ENCODE measurements at regions not wholly inside any gene's neighbourhood (a gene's known extent, or its start where the extent isn't known, plus 50 kb on each side); places are given as distances from the start of the nearest gene placed in this dataset.

- H3K27me3 Mint-ChIP-seq, result no peaks in the 10 kb centered on the region
- Histone ChIP-seq H3K4me1 (ENCODE audit: insufficient read depth, low read length) (peaks cover 55% of the 10 kb centered on the region), H3K9me3 (ENCODE audit: control insufficient read depth in 1 of 2, low read length in 2 of 2) (no peaks in the 10 kb centered on the region), H3K27me3 (ENCODE audit: insufficient read depth, low read length) (no peaks in the 10 kb centered on the region), H3K36me3 (ENCODE audit: insufficient read depth, low read length) (no peaks in the 10 kb centered on the region), H3K27ac (ENCODE audit: low read depth, low read length) (no peak overlapping the region), H3K4me3 (ENCODE audit: low read length in 2 of 2) (no peak overlapping the region)
- CTCF ChIA-PET (ENCODE audit: partially characterized antibody), result interaction anchor here (0.8 to 4.4 kb wide), 10 partner anchors 11 to 284 kb away, joined by 3 to 28 read pairs (median 5); no protein-coding TSS in a partner anchor
- H3K4me1 Mint-ChIP-seq, result peaks cover 26 to 71% (median 41%) of the 10 kb centered on the region in 4 donors
- peak overlapping the region; percentile 61 to 87 (median 83) for H3K27ac Mint-ChIP-seq
- intact Hi-C loops (cut with micrococcal nuclease), result loop anchor here (1.0 kb wide), 2 partner anchors 49 to 118 kb away; no protein-coding TSS in a partner anchor
- H3K9me3 Mint-ChIP-seq, result no peaks in the 10 kb centered on the region
- DNase-seq, result peak; percentile 41 to 64 (median 55)
- POLR2A ChIA-PET (ENCODE audit: partially characterized antibody), result interaction anchor here (0.6 to 7.0 kb wide), 24 partner anchors 11 to 283 kb away, joined by 3 to 128 read pairs (median 7); partner anchors contain the start of gene KLF13
- peaks cover 0 to 5% of the 10 kb centered on the region in 2 donors for H3K36me3 Mint-ChIP-seq
- peak overlapping the region; percentile 79 to 89 (median 85) for H3K4me3 Mint-ChIP-seq
Observed at GRCh38 chr15:31483986-31484951, 157.6 kb downstream of the KLF13 start.

DNA sequence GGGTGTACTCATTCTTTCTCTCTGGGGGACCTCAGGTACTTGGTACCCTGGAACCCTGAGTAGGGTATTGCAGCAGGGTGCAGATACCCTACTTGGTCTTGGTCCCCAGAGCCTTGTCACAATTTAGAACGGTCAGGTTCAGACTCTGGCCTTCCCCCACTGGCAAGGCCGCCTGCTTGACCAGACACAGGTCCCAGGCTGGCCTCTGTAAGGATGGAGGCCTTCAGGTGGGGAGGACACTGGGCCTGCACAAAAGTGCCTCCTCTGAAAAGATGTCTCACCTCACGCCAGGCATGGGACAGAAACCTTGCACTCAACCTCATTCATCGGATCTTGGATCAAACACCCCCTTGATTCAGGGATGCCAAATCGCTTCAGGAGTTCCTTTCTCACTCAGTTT lies 158.4 kb downstream of the KLF13 start:
- Histone ChIP-seq H3K9me3 (ENCODE audit: control insufficient read depth in 1 of 2, low read length in 2 of 2) (no peaks in the 10 kb centered on the region), H3K27me3 (ENCODE audit: insufficient read depth, low read length) (no peaks in the 10 kb centered on the region), H3K27ac (ENCODE audit: low read depth, low read length) (no peak overlapping the region), H3K4me1 (ENCODE audit: insufficient read depth, low read length) (peaks cover 54% of the 10 kb centered on the region), H3K36me3 (ENCODE audit: insufficient read depth, low read length) (no peaks in the 10 kb centered on the region), H3K4me3 (ENCODE audit: low read length in 2 of 2) (no peak overlapping the region)
- peaks cover 26 to 76% (median 41%) of the 10 kb centered on the region in 4 donors for H3K4me1 Mint-ChIP-seq
- peaks cover 0 to 5% of the 10 kb centered on the region in 2 donors for H3K36me3 Mint-ChIP-seq
- ChIA-PET POLR2A (ENCODE audit: partially characterized antibody) (interaction anchor here (2.3 to 7.0 kb wide), 8 partner anchors 11 to 270 kb away, joined by 11 to 128 read pairs (median 34); partner anchors contain the start of gene KLF13), CTCF (ENCODE audit: partially characterized antibody) (interaction anchor here (0.9 to 4.4 kb wide), 5 partner anchors 11 to 269 kb away, joined by 3 to 28 read pairs (median 5); no protein-coding TSS in a partner anchor)
- no peak for DNase-seq
- no peaks in the 10 kb centered on the region for H3K27me3 Mint-ChIP-seq
- peak overlapping the region; percentile 58 to 89 (median 85) for H3K4me3 Mint-ChIP-seq
- intact Hi-C loops (cut with micrococcal nuclease), result no loop called here
- H3K27ac Mint-ChIP-seq, result peak overlapping the region in 5 of 7 donors; percentile 53 to 81 (median 62)
- no peaks in the 10 kb centered on the region for H3K9me3 Mint-ChIP-seq

GRCh38 chr15:31485431-31485830 lies 158.8 kb downstream of the KLF13 start:
- no peak for DNase-seq
- Histone ChIP-seq H3K27ac (ENCODE audit: low read depth, low read length) (no peak overlapping the region), H3K4me1 (ENCODE audit: insufficient read depth, low read length) (peaks cover 58% of the 10 kb centered on the region), H3K9me3 (ENCODE audit: control insufficient read depth in 1 of 2, low read length in 2 of 2) (no peaks in the 10 kb centered on the region), H3K4me3 (ENCODE audit: low read length in 2 of 2) (no peak overlapping the region), H3K36me3 (ENCODE audit: insufficient read depth, low read length) (no peaks in the 10 kb centered on the region), H3K27me3 (ENCODE audit: insufficient read depth, low read length) (no peaks in the 10 kb centered on the region)
- no peaks in the 10 kb centered on the region for H3K27me3 Mint-ChIP-seq
- peak overlapping the region; percentile 22 to 89 (median 66) for H3K4me3 Mint-ChIP-seq
- intact Hi-C loops (cut with micrococcal nuclease), result no loop called here
- H3K9me3 Mint-ChIP-seq, result no peaks in the 10 kb centered on the region
- POLR2A ChIA-PET (ENCODE audit: partially characterized antibody), result interaction anchor here (2.6 to 7.0 kb wide), 5 partner anchors 12 to 158 kb away, joined by 18 to 128 read pairs (median 67); partner anchors contain the start of gene KLF13
- CTCF ChIA-PET (ENCODE audit: partially characterized antibody), result interaction anchor here (5.6 to 6.3 kb wide), 3 partner anchors 12 to 272 kb away, joined by 70 to 174 read pairs (median 115); no protein-coding TSS in a partner anchor
- H3K36me3 Mint-ChIP-seq, result peaks cover 0 to 5% of the 10 kb centered on the region in 2 donors
- peaks cover 26 to 77% (median 42%) of the 10 kb centered on the region in 4 donors for H3K4me1 Mint-ChIP-seq
- peak overlapping the region in 1 of 7 donors; percentile 81 for H3K27ac Mint-ChIP-seq

- CTCF ChIA-PET (ENCODE audit: partially characterized antibody), result interaction anchor here (1.9 to 8.6 kb wide), 6 partner anchors 12 to 285 kb away, joined by 4 to 224 read pairs (median 126); no protein-coding TSS in a partner anchor
Observed at GRCh38 chr15:31485911-31486461, 159.4 kb downstream of the KLF13 start.

DNA sequence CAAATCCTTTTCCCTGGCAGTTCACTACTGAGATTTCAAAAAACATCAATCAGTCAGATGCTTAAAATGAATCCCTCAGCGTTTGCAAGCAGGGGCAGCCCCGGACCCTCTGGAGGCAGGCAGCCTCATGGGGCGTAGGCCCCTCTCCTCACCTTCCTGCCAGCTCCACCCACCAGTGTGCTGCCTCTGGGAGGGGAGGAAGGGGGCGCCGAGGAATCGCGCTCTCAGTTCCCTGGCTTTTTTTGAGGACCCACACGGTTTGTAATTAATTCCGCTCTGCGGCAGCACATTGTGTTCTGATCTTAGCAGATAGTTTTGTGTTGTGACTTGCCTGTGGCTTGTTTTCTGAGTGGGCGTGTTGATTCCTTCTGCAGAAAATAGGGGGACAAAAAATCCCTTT lies 159.9 kb downstream of the KLF13 start:
- Mint-ChIP-seq H3K36me3 (peaks cover 3 to 6% of the 10 kb centered on the region in 2 donors), H3K27me3 (no peaks in the 10 kb centered on the region), H3K4me1 (peaks cover 21 to 67% (median 35%) of the 10 kb centered on the region in 4 donors), H3K4me3 (no peak overlapping the region), H3K9me3 (peaks cover 0 to 8% (median 3%) of the 10 kb centered on the region in 8 donors), H3K27ac (peak overlapping the region in 1 of 7 donors; percentile 29)
- Histone ChIP-seq H3K36me3 (ENCODE audit: insufficient read depth, low read length) (no peaks in the 10 kb centered on the region), H3K4me1 (ENCODE audit: insufficient read depth, low read length) (peaks cover 52% of the 10 kb centered on the region), H3K27me3 (ENCODE audit: insufficient read depth, low read length) (no peaks in the 10 kb centered on the region), H3K4me3 (ENCODE audit: low read length in 2 of 2) (no peak overlapping the region), H3K27ac (ENCODE audit: low read depth, low read length) (no peak overlapping the region), H3K9me3 (ENCODE audit: control insufficient read depth in 1 of 2, low read length in 2 of 2) (no peaks in the 10 kb centered on the region)
- intact Hi-C loops (cut with micrococcal nuclease), result no loop called here
- ChIA-PET CTCF (ENCODE audit: partially characterized antibody) (interaction anchor here (1.0 to 8.6 kb wide), 15 partner anchors 13 to 357 kb away, joined by 3 to 224 read pairs (median 34); partner anchors contain the start of gene KLF13), POLR2A (ENCODE audit: partially characterized antibody) (interaction anchor here (0.8 to 5.4 kb wide), 6 partner anchors 14 to 273 kb away, joined by 3 to 47 read pairs (median 21); partner anchors contain the start of gene KLF13)
- DNase-seq, result no peak

More at GRCh38 chr15:31485911-31486461, 159.4 kb downstream of the KLF13 start:
- POLR2A ChIA-PET (ENCODE audit: partially characterized antibody), result interaction anchor here (1.3 to 5.4 kb wide), 3 partner anchors 46 to 119 kb away, joined by 4 to 32 read pairs (median 15); no protein-coding TSS in a partner anchor
- no peak overlapping the region for H3K27ac ChIP-seq (ENCODE audit: low read depth, low read length)
- H3K9me3 ChIP-seq (ENCODE audit: control insufficient read depth in 1 of 2, low read length in 2 of 2), result no peaks in the 10 kb centered on the region
- Mint-ChIP-seq H3K4me3 (peak overlapping the region in 5 of 8 donors; percentile 22 to 71 (median 62)), H3K27me3 (no peaks in the 10 kb centered on the region), H3K36me3 (peaks cover 0 to 5% of the 10 kb centered on the region in 2 donors), H3K9me3 (peaks cover 0 to 3% (median under 1%) of the 10 kb centered on the region in 8 donors), H3K4me1 (peaks cover 23 to 71% (median 38%) of the 10 kb centered on the region in 4 donors), H3K27ac (peak overlapping the region in 2 of 7 donors; percentile 22 to 81)
- no peaks in the 10 kb centered on the region for H3K27me3 ChIP-seq (ENCODE audit: insufficient read depth, low read length)
- H3K4me3 ChIP-seq (ENCODE audit: low read length in 2 of 2), result no peak overlapping the region
- no peak for DNase-seq
- intact Hi-C loops (cut with micrococcal nuclease), result no loop called here
- peaks cover 58% of the 10 kb centered on the region for H3K4me1 ChIP-seq (ENCODE audit: insufficient read depth, low read length)
- no peaks in the 10 kb centered on the region for H3K36me3 ChIP-seq (ENCODE audit: insufficient read depth, low read length)

- ChIA-PET CTCF (ENCODE audit: partially characterized antibody) (interaction anchor here (1.0 to 8.6 kb wide), 26 partner anchors 14 to 357 kb away, joined by 3 to 224 read pairs (median 11); partner anchors contain the start of gene KLF13), POLR2A (ENCODE audit: partially characterized antibody) (interaction anchor here (0.8 to 5.4 kb wide), 17 partner anchors 14 to 287 kb away, joined by 3 to 47 read pairs (median 10); partner anchors contain the start of gene KLF13)
- no peaks in the 10 kb centered on the region for H3K27me3 ChIP-seq (ENCODE audit: insufficient read depth, low read length)
- Mint-ChIP-seq H3K4me3 (peak overlapping the region in 2 of 8 donors; percentile 13 to 29), H3K27ac (peak overlapping the region in 1 of 7 donors; percentile 29), H3K27me3 (no peaks in the 10 kb centered on the region), H3K4me1 (peaks cover 17 to 61% (median 30%) of the 10 kb centered on the region in 4 donors), H3K36me3 (peaks cover 3 to 6% of the 10 kb centered on the region in 2 donors), H3K9me3 (peaks cover 0 to 13% (median 7%) of the 10 kb centered on the region in 8 donors)
- peaks cover 46% of the 10 kb centered on the region for H3K4me1 ChIP-seq (ENCODE audit: insufficient read depth, low read length)
- intact Hi-C loops (cut with micrococcal nuclease), result no loop called here
- no peak overlapping the region for H3K4me3 ChIP-seq (ENCODE audit: low read length in 2 of 2)
- H3K9me3 ChIP-seq (ENCODE audit: control insufficient read depth in 1 of 2, low read length in 2 of 2), result no peaks in the 10 kb centered on the region
- DNase-seq, result no peak
- H3K36me3 ChIP-seq (ENCODE audit: insufficient read depth, low read length), result no peaks in the 10 kb centered on the region
- no peak overlapping the region for H3K27ac ChIP-seq (ENCODE audit: low read depth, low read length)
Observed at GRCh38 chr15:31486906-31487695, 160.5 kb downstream of the KLF13 start.
